H9 (cell line): ENCODE measurements at regions not wholly inside any gene's neighbourhood (a gene's known extent, or its start where the extent isn't known, plus 50 kb on each side); places are given as distances from the start of the nearest gene placed in this dataset.

Experiments used
- DNase-seq: peaks from one replicate; pipeline ENCODE4 v3.0.0-alpha.2; 2017
- H2AFZ ChIP-seq: one replicate; pipeline ENCODE4 v1.6.1; 2013; ENCODE audit warnings: mild to moderate bottlenecking, low read length, control low read depth, moderate library complexity
- H2AK5ac ChIP-seq: 2 replicates; pipeline ENCODE4 v1.6.1; 2013; ENCODE audit warnings: low read length, control low read depth, mixed read lengths; ENCODE audit not compliant: insufficient read length
- H2BK120ac ChIP-seq: one replicate; pipeline ENCODE4 v1.6.1; 2013; ENCODE audit warnings: low read depth, mild to moderate bottlenecking, low read length, control low read depth, inconsistent platforms; ENCODE audit not compliant: poor library complexity, severe bottlenecking
- H2BK12ac ChIP-seq: 2 replicates; pipeline ENCODE4 v1.6.1; 2013; ENCODE audit warnings: low read length, control low read depth, mixed read lengths, low read depth; ENCODE audit not compliant: insufficient read length
- H2BK15ac ChIP-seq: 2 replicates; pipeline ENCODE4 v1.6.1; 2013; ENCODE audit warnings: low read depth, low read length, control low read depth
- H2BK20ac ChIP-seq: one replicate; pipeline ENCODE4 v1.6.1; 2013; ENCODE audit warnings: low read depth, mild to moderate bottlenecking, low read length, control low read depth, inconsistent platforms; ENCODE audit not compliant: poor library complexity, severe bottlenecking
- H2BK5ac ChIP-seq: 2 replicates; pipeline ENCODE4 v1.6.1; 2013; ENCODE audit warnings: low read length, control low read depth, mixed read lengths; ENCODE audit not compliant: insufficient read length
- H3K14ac ChIP-seq: 2 replicates; pipeline ENCODE4 v1.6.1; 2013; ENCODE audit warnings: low read length, control low read depth; ENCODE audit not compliant: insufficient read depth
- H3K18ac ChIP-seq: 2 replicates; pipeline ENCODE4 v1.6.1; 2013; ENCODE audit warnings: low read depth, mild to moderate bottlenecking, mixed read lengths, low read length, control low read depth; ENCODE audit not compliant: insufficient read length
- H3K23ac ChIP-seq: 2 replicates; pipeline ENCODE4 v1.6.1; 2013; ENCODE audit warnings: low read length, control low read depth, mixed read lengths, low read depth; ENCODE audit not compliant: insufficient read length
- H3K23me2 ChIP-seq: 2 replicates; pipeline ENCODE4 v1.6.1; 2013; ENCODE audit warnings: low read depth, mild to moderate bottlenecking, mixed read lengths, low read length, control low read depth; ENCODE audit not compliant: insufficient read length, poor library complexity, severe bottlenecking
- H3K27ac ChIP-seq: 2 replicates; pipeline ENCODE4 v1.5.1; 2013; ENCODE audit warnings: low read length, control low read depth, mixed read lengths, low read depth; ENCODE audit not compliant: insufficient read length
- H3K27me3 ChIP-seq: 2 replicates; pipeline ENCODE4 v1.6.1; 2013; ENCODE audit warnings: low read length, control low read depth, inconsistent platforms; ENCODE audit not compliant: insufficient read depth
- H3K4ac ChIP-seq: 2 replicates; pipeline ENCODE4 v1.6.1; 2013; ENCODE audit warnings: low read depth, mild to moderate bottlenecking, control low read depth, inconsistent platforms, low read length, moderate library complexity
- H3K4me1 ChIP-seq: 2 replicates; pipeline ENCODE4 v1.6.1; 2013; ENCODE audit warnings: low read length, control low read depth, inconsistent platforms; ENCODE audit not compliant: insufficient read depth
- H3K4me2 ChIP-seq: 2 replicates; pipeline ENCODE4 v1.6.1; 2013; ENCODE audit warnings: low read length, control low read depth, mixed read lengths; ENCODE audit not compliant: insufficient read length, insufficient read depth
- H3K56ac ChIP-seq: 2 replicates; pipeline ENCODE4 v1.6.1; 2013; ENCODE audit warnings: low read depth, mild to moderate bottlenecking, mixed read lengths, low read length, control low read depth; ENCODE audit not compliant: insufficient read length
- H3K79me1 ChIP-seq: 2 replicates; pipeline ENCODE4 v1.6.1; 2013; ENCODE audit warnings: low read depth, mild to moderate bottlenecking, moderate library complexity, low read length, control low read depth, inconsistent platforms; ENCODE audit not compliant: insufficient read depth, poor library complexity, severe bottlenecking
- H3K79me2 ChIP-seq: 2 replicates; pipeline ENCODE4 v1.6.1; 2013; ENCODE audit warnings: low read length, control low read depth, inconsistent platforms; ENCODE audit not compliant: insufficient read depth
- H3K9ac ChIP-seq: 2 replicates; pipeline ENCODE4 v1.6.1; 2013; ENCODE audit warnings: low read length, control low read depth, mixed read lengths; ENCODE audit not compliant: insufficient read length; ENCODE audit errors: extremely low read depth
- H3K9me3 ChIP-seq: one replicate; pipeline ENCODE4 v1.6.1; 2013; ENCODE audit warnings: low read depth, low read length, inconsistent platforms; ENCODE audit not compliant: control insufficient read depth
- H3T11ph ChIP-seq: one replicate; pipeline ENCODE4 v1.6.1; 2013; ENCODE audit warnings: mild to moderate bottlenecking, low read length, control low read depth, inconsistent platforms
- H4K20me1 ChIP-seq: one replicate; pipeline ENCODE4 v1.6.1; 2013; ENCODE audit not compliant: control insufficient read depth, insufficient read length, insufficient read depth
- H4K5ac ChIP-seq: 2 replicates; pipeline ENCODE4 v1.6.1; 2013; ENCODE audit warnings: low read depth, mild to moderate bottlenecking, mixed read lengths, low read length, control low read depth; ENCODE audit not compliant: insufficient read length
- H4K8ac ChIP-seq: replicated peaks from 2 replicates; pipeline ENCODE4 v1.6.1; 2013; ENCODE audit warnings: low read length, control low read depth, mixed read lengths, low read depth; ENCODE audit not compliant: insufficient read length
- H4K91ac ChIP-seq: 2 replicates; pipeline ENCODE4 v1.6.1; 2013; ENCODE audit warnings: low read depth, mild to moderate bottlenecking, moderate library complexity, mixed read lengths, low read length, control low read depth; ENCODE audit not compliant: insufficient read length
- H3K27ac Mint-ChIP-seq, 3 experiments: 2 replicates in 2 of 3; 3 replicates in 1 of 3; pipeline ENCODE4 v1.8.0; 2020 to 2021; ENCODE audit warnings: mixed read lengths in 3 of 3, mild to moderate bottlenecking in 1 of 3, moderate library complexity in 1 of 3
- H3K27me3 Mint-ChIP-seq: 2 replicates; pipeline ENCODE4 v1.8.0; 2021; ENCODE audit warnings: low read depth, mild to moderate bottlenecking, moderate library complexity, mixed read lengths
- H3K36me3 Mint-ChIP-seq, 3 experiments: 2 replicates in 2 of 3; 3 replicates in 1 of 3; pipeline ENCODE4 v1.8.0; 2020 to 2021; ENCODE audit warnings: low read depth in 3 of 3, mixed read lengths in 3 of 3; ENCODE audit not compliant: insufficient read depth in 1 of 3
- H3K4me1 Mint-ChIP-seq, 2 experiments: 2 replicates each; pipeline ENCODE4 v1.8.0; 2020; ENCODE audit warnings: mixed read lengths in 2 of 2
- H3K4me3 Mint-ChIP-seq, 2 experiments: 2 replicates in 1 of 2; 3 replicates in 1 of 2; pipeline ENCODE4 v1.8.0; 2020 to 2021; ENCODE audit warnings: mild to moderate bottlenecking in 2 of 2, mixed read lengths in 2 of 2, moderate library complexity in 1 of 2
- H3K9me3 Mint-ChIP-seq, 2 experiments: 2 replicates in 1 of 2; 3 replicates in 1 of 2; pipeline ENCODE4 v1.8.0; 2020; ENCODE audit warnings: mild to moderate bottlenecking in 2 of 2, mixed read lengths in 2 of 2, moderate library complexity in 1 of 2
- CTCF ChIP-seq: fragments of 200-600 bp; sonication (generic); conservative IDR thresholded peaks from 3 replicates; pipeline ENCODE4 v1.8.0; 2021; ENCODE audit warnings: antibody characterized with exemption, mild to moderate bottlenecking
- WGBS: extraction: QIAGEN DNeasy Blood & Tissue Kit; methylation state at CpG from one replicate; pipeline ENCODE4 v1.1.7; 2013; ENCODE audit warnings: missing lambda C conversion rate, low lambda C conversion rate, mixed read lengths; ENCODE audit not compliant: insufficient read length; ENCODE audit errors: extremely low coverage; 5-methylcytosine and 5-hydroxymethylcytosine counted together

GRCh38 chr5:34586117-34586885, 69.8 kb upstream of the RAI14 start:
- Histone ChIP-seq H3T11ph (no peak overlapping the region), H3K4ac (no peak overlapping the region), H2AFZ (no peak overlapping the region), H3K79me2 (no peaks in the 10 kb centered on the region), H3K27me3 (no peaks in the 10 kb centered on the region), H3K9me3 (no peaks in the 10 kb centered on the region), H3K9ac (no peak overlapping the region), H3K23me2 (no peaks in the 10 kb centered on the region), H4K5ac (no peak overlapping the region), H3K4me2 (no peak overlapping the region), H4K91ac (no peak overlapping the region), H3K14ac (peak overlapping the region; percentile 35; the same call in 1 of the 2 replicates), H4K8ac (no peak overlapping the region), H2BK15ac (no peak overlapping the region), H2BK5ac (no peak overlapping the region), H3K23ac (no peak overlapping the region), H3K56ac (no peak overlapping the region), H3K27ac (no peak overlapping the region), H2BK12ac (no peak overlapping the region), H2AK5ac (no peak overlapping the region), H4K20me1 (no peaks in the 10 kb centered on the region), H3K4me1 (no peaks in the 10 kb centered on the region; the same call in 1 of the 2 replicates), H3K18ac (no peak overlapping the region), H2BK20ac (no peak overlapping the region), H2BK120ac (no peak overlapping the region), H3K79me1 (no peaks in the 10 kb centered on the region)
- no peak for TF ChIP-seq CTCF
- H3K9me3 Mint-ChIP-seq: peaks cover 0 to 4% of the 10 kb centered on the region in 2 experiments; a peak in 1 of 5 replicates
- peaks cover 0 to 2% (median 0%) of the 10 kb centered on the region in 3 experiments; a peak in 1 of 7 replicates for H3K36me3 Mint-ChIP-seq
- H3K27me3 Mint-ChIP-seq: peaks cover 1% of the 10 kb centered on the region; the same call in 1 of the 2 replicates
- WGBS: no CpG with 5 or more reads among the region's 15 CpGs
- DNase-seq: no peak
- no peak overlapping the region for H3K27ac Mint-ChIP-seq
- H3K4me3 Mint-ChIP-seq: no peak overlapping the region
- H3K4me1 Mint-ChIP-seq: peaks cover 16 to 20% of the 10 kb centered on the region in 2 experiments
